Small intestine (tissue), 7 donors: ENCODE measurements at regions not wholly inside any gene's neighbourhood (a gene's known extent, or its start where the extent isn't known, plus 50 kb on each side); places are given as distances from the start of the nearest gene placed in this dataset.

Experiments used
- DNase-seq, 2 donors: peaks; one replicate each; pipeline versions ENCODE4 v3.0.0 to v3.0.0-alpha.2; 2013
- FAIRE-seq: peaks from 2 replicates; lab custom pipeline; 2012; peaks lifted over from hg19 to GRCh38; lab: Jason Lieb, UNC
- H3K27ac ChIP-seq, 3 donors: one replicate each; pipeline ENCODE4 v1.5.1; 2013; ENCODE audit warnings: low read length in 2 of 3, mild to moderate bottlenecking in 2 of 3, control low read depth in 1 of 3, inconsistent platforms in 1 of 3, low read depth in 1 of 3, moderate library complexity in 1 of 3
- H3K27me3 ChIP-seq, 3 donors: one replicate each; pipeline ENCODE4 v1.6.1; 2013; ENCODE audit warnings: low read length in 3 of 3, inconsistent platforms in 1 of 3; ENCODE audit not compliant: control insufficient read depth in 3 of 3, insufficient read depth in 3 of 3
- H3K36me3 ChIP-seq, 3 donors: one replicate each; pipeline ENCODE4 v1.6.1; 2013; ENCODE audit warnings: low read length in 3 of 3, inconsistent platforms in 1 of 3, low read depth in 1 of 3, mild to moderate bottlenecking in 1 of 3, moderate library complexity in 1 of 3; ENCODE audit not compliant: control insufficient read depth in 3 of 3, insufficient read depth in 2 of 3
- H3K4me1 ChIP-seq, 3 donors: one replicate each; pipeline ENCODE4 v1.6.1; 2013; ENCODE audit warnings: low read length in 2 of 3, inconsistent platforms in 1 of 3, low read depth in 1 of 3, mild to moderate bottlenecking in 1 of 3, moderate library complexity in 1 of 3; ENCODE audit not compliant: control insufficient read depth in 3 of 3, insufficient read depth in 2 of 3
- H3K4me3 ChIP-seq, 3 donors: one replicate each; pipeline ENCODE4 v1.5.1; 2013; ENCODE audit warnings: low read length in 3 of 3, control low read depth in 1 of 3, inconsistent platforms in 1 of 3, low read depth in 1 of 3, mild to moderate bottlenecking in 1 of 3, moderate library complexity in 1 of 3
- H3K9me3 ChIP-seq, 2 donors: one replicate each; pipeline ENCODE4 v1.6.1; 2013; ENCODE audit warnings: low read depth in 1 of 2, low read length in 1 of 2; ENCODE audit not compliant: control insufficient read depth in 2 of 2, insufficient read depth in 1 of 2
- WGBS, 3 donors: extraction: QIAGEN DNeasy Blood & Tissue Kit; methylation state at CpG; one replicate each; pipeline ENCODE4 v1.1.7; 2013; 5-methylcytosine and 5-hydroxymethylcytosine counted together
- donor health status: healthy with polysubstance abuse.
- donor health status: control.
- donor health status: control.
- donor health status: Bipolar disorder and iron deficiency.
- donor health status: healthy.

- no peak for FAIRE-seq
- H3K27me3 ChIP-seq: no peaks in the 10 kb centered on the region
- WGBS, 3 donors: 76 to 85% (median 83%) methylated on average over 1 of the region's 1 CpG
Observed at GRCh38 chr2:8000870-8001269, 681.0 kb upstream of the ID2 start.

DNA sequence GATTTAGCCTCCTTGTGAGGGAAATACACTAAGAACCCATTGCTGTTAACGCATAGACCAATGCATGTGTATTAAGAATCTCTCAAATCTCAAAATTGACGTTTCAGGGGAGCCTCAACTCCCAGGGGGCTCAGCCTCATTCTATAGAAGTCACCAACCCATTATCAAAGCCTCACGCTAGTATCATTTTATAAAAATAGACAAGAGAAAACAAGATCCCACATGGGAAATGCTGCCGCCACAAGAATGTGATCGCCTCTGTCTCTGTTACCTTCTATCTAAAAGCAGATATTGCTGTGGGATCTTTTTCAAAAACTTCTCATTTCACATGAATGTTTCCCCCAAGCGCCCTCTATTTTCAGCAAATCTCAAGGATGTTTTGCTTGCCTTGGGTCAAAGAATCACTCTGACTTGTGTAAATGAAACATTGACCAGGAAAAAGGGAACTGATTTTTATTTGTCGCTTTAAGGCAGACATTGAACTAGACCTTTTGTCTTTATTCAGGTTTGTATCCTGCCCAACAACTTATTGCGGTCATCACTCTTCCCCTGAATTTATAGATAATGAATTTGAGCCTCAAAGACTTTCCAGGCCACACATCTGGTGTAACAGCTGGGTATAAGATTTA, 679.0 kb upstream of the ID2 start:
- Histone ChIP-seq H3K9me3 (no peaks in the 10 kb centered on the region), H3K27me3 (no peaks in the 10 kb centered on the region), H3K27ac (peak overlapping the region in 1 of 3 donors; percentile 64), H3K4me3 (no peak overlapping the region), H3K4me1 (peaks cover 0 to 13% (median 0%) of the 10 kb centered on the region in 3 donors), H3K36me3 (no peaks in the 10 kb centered on the region)
- 90 to 91% (median 90%) methylated on average over 8 of the region's 8 CpGs for WGBS, 3 donors
- DNase-seq (no peak), FAIRE-seq (no peak)

More at GRCh38 chr2:8000870-8001269, 681.0 kb upstream of the ID2 start:
- Histone ChIP-seq H3K27ac (no peak overlapping the region), H3K4me3 (no peak overlapping the region), H3K4me1 (peaks cover 0 to 13% (median 0%) of the 10 kb centered on the region in 3 donors), H3K9me3 (no peaks in the 10 kb centered on the region), H3K36me3 (no peaks in the 10 kb centered on the region)
- DNase-seq: peak in 1 of 2 donors; percentile 11

GRCh38 chr2:8003462-8004075, 678.3 kb upstream of the ID2 start:
- Histone ChIP-seq H3K27ac (peak overlapping the region in 2 of 3 donors; percentile 52 to 64), H3K4me1 (peaks cover 0 to 13% (median 0%) of the 10 kb centered on the region in 3 donors), H3K4me3 (no peak overlapping the region), H3K27me3 (no peaks in the 10 kb centered on the region), H3K36me3 (no peaks in the 10 kb centered on the region), H3K9me3 (no peaks in the 10 kb centered on the region)
- no peak for FAIRE-seq
- peak in 1 of 2 donors; percentile 70 for DNase-seq
- 63 to 77% (median 73%) methylated on average over 13 of the region's 13 CpGs for WGBS, 3 donors

GRCh38 chr2:8004250-8004681, 677.6 kb upstream of the ID2 start:
- no peaks in the 10 kb centered on the region for H3K9me3 ChIP-seq
- DNase-seq (peak; percentile 18 to 90), FAIRE-seq (no peak)
- WGBS, 3 donors: 8 to 19% (median 17%) methylated on average over 4 of the region's 4 CpGs
- no peaks in the 10 kb centered on the region for H3K36me3 ChIP-seq
- H3K27ac ChIP-seq: peak overlapping the region in 1 of 3 donors; percentile 69
- peaks cover 0 to 13% (median 0%) of the 10 kb centered on the region in 3 donors for H3K4me1 ChIP-seq
- no peaks in the 10 kb centered on the region for H3K27me3 ChIP-seq
- no peak overlapping the region for H3K4me3 ChIP-seq

- Histone ChIP-seq H3K36me3 (no peaks in the 10 kb centered on the region), H3K4me1 (peaks cover 0 to 13% (median 0%) of the 10 kb centered on the region in 3 donors), H3K27ac (no peak overlapping the region), H3K4me3 (no peak overlapping the region), H3K27me3 (no peaks in the 10 kb centered on the region), H3K9me3 (no peaks in the 10 kb centered on the region)
- FAIRE-seq: no peak
- no peak for DNase-seq
Observed at GRCh38 chr2:8006181-8006580, 675.7 kb upstream of the ID2 start.

DNA sequence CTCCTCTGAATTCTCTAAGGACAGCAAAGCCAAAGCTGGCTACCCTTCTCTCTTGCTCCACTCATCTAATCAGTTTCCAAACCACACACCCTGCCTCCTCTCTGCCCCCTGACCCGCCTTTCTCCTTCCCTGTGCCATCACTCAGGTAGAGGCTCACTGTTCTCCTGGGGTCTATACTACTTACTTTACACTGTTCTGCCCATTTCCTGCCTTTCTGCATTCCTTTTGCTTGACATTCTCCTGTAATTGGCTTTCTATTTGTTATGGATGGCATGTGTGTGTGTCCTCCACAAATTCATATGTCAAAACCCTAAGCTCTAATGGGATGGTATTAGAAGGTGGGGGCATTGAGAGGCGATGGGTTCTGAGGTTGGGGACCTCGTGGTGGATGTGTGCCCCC, 675.2 kb upstream of the ID2 start:
- FAIRE-seq (no peak), DNase-seq (no peak)
- no peaks in the 10 kb centered on the region for H3K9me3 ChIP-seq
- no peak overlapping the region for H3K27ac ChIP-seq
- H3K4me3 ChIP-seq: no peak overlapping the region
- no peaks in the 10 kb centered on the region for H3K36me3 ChIP-seq
- 73 to 87% (median 87%) methylated on average over 3 of the region's 3 CpGs for WGBS, 3 donors
- peaks cover 0 to 13% (median 0%) of the 10 kb centered on the region in 3 donors for H3K4me1 ChIP-seq
- no peaks in the 10 kb centered on the region for H3K27me3 ChIP-seq

DNA sequence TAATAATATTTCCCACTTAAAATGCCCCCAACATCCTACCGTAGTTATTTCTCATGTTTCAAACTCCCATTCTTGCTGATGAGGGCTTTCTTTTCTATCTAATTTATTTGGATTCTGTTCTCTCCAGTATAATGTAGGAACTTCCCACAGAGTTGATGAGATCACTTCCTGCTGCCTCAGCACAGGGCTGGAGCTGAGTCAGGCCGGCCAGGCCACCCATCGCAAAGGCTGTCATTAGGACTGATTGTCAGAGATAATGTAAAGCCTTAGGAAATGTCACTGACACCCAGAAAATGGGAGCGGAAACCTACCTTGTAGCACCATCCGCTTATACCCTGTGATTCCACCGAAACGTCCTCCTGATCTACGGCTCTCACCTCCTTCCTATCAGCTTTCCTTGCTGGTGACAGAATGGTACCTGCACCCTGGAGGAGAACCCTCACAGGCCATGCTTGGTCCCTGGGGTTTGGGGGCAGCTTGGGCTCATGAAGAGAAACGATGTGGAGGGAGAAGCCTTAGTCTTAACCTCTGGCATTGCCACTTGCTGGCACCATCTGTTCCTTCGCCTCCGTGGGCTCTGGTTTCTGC, 672.8 kb upstream of the ID2 start:
- H3K9me3 ChIP-seq: no peaks in the 10 kb centered on the region
- WGBS, 3 donors: 86 to 89% (median 89%) methylated on average over 11 of the region's 11 CpGs
- no peak for DNase-seq

DNA sequence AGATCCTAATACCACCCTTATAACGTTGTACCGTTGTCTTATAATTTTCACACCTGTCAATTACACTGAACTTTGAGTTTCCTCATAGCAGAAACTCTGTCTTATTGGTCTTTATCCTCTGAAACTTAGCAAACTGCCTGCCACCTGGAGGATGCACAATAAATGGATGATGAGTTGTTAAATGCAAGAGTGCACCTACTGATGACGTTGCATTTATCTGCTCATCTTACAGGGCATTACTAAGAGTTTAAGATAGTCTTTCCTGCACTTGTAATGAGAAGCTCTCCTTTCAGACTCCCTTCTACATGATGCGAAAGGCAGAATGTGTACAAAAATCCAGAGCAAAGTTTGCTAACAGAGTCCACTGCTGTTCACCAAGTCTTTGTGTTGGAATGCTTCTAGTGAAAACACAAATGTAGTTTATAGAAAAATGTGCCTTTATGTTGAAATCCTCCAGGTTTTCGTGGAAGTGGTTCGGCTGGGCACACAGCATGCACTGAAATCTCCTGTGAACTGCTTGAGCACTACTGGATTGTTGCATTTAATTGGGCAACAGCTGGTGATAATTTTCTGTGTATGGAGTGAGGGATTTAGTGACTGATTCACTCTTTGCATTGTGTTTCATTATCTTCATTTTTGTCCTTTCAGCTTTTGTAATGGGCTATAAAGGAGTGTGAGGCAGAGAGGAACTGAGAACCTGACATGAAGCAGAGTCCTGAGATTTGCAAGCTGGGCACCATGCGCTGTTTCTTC, 665.8 kb upstream of the ID2 start:
- Histone ChIP-seq H3K9me3 (no peaks in the 10 kb centered on the region), H3K4me1 (no peaks in the 10 kb centered on the region), H3K27ac (no peak overlapping the region), H3K27me3 (no peaks in the 10 kb centered on the region), H3K36me3 (no peaks in the 10 kb centered on the region), H3K4me3 (no peak overlapping the region)
- FAIRE-seq (no peak), DNase-seq (no peak)
- 59 to 75% (median 69%) methylated on average over 7 of the region's 7 CpGs for WGBS, 3 donors

More for the DNA sequence above, 672.8 kb upstream of the ID2 start:
- no peaks in the 10 kb centered on the region for H3K4me1 ChIP-seq
- no peak overlapping the region for H3K4me3 ChIP-seq
- FAIRE-seq: no peak
- no peak overlapping the region for H3K27ac ChIP-seq
- no peaks in the 10 kb centered on the region for H3K36me3 ChIP-seq
- H3K27me3 ChIP-seq: no peaks in the 10 kb centered on the region
